ENCODE measurements at regions not wholly inside any gene's neighbourhood (a gene's known extent, or its start where the extent isn't known, plus 50 kb on each side); places are given as distances from the start of the nearest gene placed in this dataset.
"Not testable (repeated sequence)": the region's sequence is repeated elsewhere in the genome, so short reads cannot be mapped to it uniquely, and the experiment has no call there.

- no peak for DNase-seq
Measured at GRCh38 chr7:17095931-17096330, 202.5 kb upstream of the AHR start.

- no peak for DNase-seq
Measured at GRCh38 chr7:17097668-17098297, 200.7 kb upstream of the AHR start.

GRCh38 chr7:17098515-17098914 lies 199.9 kb upstream of the AHR start:
- DNase-seq = no peak

- DNase-seq = no peak
Measured at GRCh38 chr7:17099083-17099973, 199.1 kb upstream of the AHR start.

- DNase-seq = not testable (repeated sequence)
Measured at GRCh38 chr7:17099974-17100509, 198.4 kb upstream of the AHR start.

GRCh38 chr7:17101207-17101696 lies 197.2 kb upstream of the AHR start:
- DNase-seq = no peak

- DNase-seq = no peak
Measured at GRCh38 chr7:17103170-17103569, 195.3 kb upstream of the AHR start.

- DNase-seq = no peak
Measured at GRCh38 chr7:17103984-17104383, 194.5 kb upstream of the AHR start.

GRCh38 chr7:17104419-17104818 lies 194.0 kb upstream of the AHR start:
- no peak for DNase-seq

- DNase-seq = no peak
Measured at GRCh38 chr7:17105701-17106100, 192.8 kb upstream of the AHR start.

GRCh38 chr7:17108049-17108584 lies 190.3 kb upstream of the AHR start:
- DNase-seq = no peak

- no peak for DNase-seq
Measured at GRCh38 chr7:17109020-17109419, 189.4 kb upstream of the AHR start.

GRCh38 chr7:17113770-17114169 lies 184.7 kb upstream of the AHR start:
- DNase-seq = not testable (repeated sequence)

GRCh38 chr7:17118412-17118811 lies 180.0 kb upstream of the AHR start:
- no peak for DNase-seq

GRCh38 chr7:17120756-17121155 lies 177.7 kb upstream of the AHR start:
- no peak for DNase-seq

- no peak for DNase-seq
Measured at GRCh38 chr7:17121671-17122070, 176.8 kb upstream of the AHR start.

- DNase-seq = no peak
Measured at GRCh38 chr7:17123020-17123419, 175.4 kb upstream of the AHR start.

- DNase-seq = no peak
Measured at GRCh38 chr7:17126413-17127268, 171.8 kb upstream of the AHR start.

GRCh38 chr7:17129218-17129617 lies 169.2 kb upstream of the AHR start:
- DNase-seq = no peak

GRCh38 chr7:17130281-17131059 lies 168.0 kb upstream of the AHR start:
- no peak for DNase-seq

- no peak for DNase-seq
Measured at GRCh38 chr7:17131060-17131345, 167.4 kb upstream of the AHR start.
